RWPE1 (cell line): ENCODE measurements at regions not wholly inside any gene's neighbourhood (a gene's known extent, or its start where the extent isn't known, plus 50 kb on each side); places are given as distances from the start of the nearest gene placed in this dataset.
"Not testable (repeated sequence)": the region's sequence is repeated elsewhere in the genome, so short reads cannot be mapped to it uniquely, and the experiment has no call there.

Experiments used
- CTCF ChIA-PET: fragments of 350-600 bp; sonication (Branson Sonifier 250); formaldehyde crosslinking; extraction: SDS; loops from one replicate; lab custom pipeline; 2021; lab: Yijun Ruan, JAX
- POLR2A ChIA-PET: fragments of 400-600 bp; formaldehyde crosslinking; extraction: SDS; loops from one replicate; lab custom pipeline; 2020; ENCODE audit warnings: antibody characterized with exemption; ENCODE audit not compliant: low non-redundant PET; lab: Yijun Ruan, JAX
- DNase-seq: peaks from one replicate; pipeline ENCODE4 v3.0.0; 2012; ENCODE audit warnings: low spot score
- H3K27ac ChIP-seq: fragments of 450-650 bp; 2 replicates; pipeline ENCODE4 v1.5.1; 2017
- CTCF ChIP-seq: fragments of 450-650 bp; conservative IDR thresholded peaks from 2 replicates; pipeline ENCODE4 v1.5.1; 2017; ENCODE audit warnings: low read depth, mild to moderate bottlenecking

GRCh38 chr13:72617186-72617585 is 110.2 kb downstream of the MZT1 start:
- ChIA-PET POLR2A (no interaction called here), CTCF (no interaction called here)
- H3K27ac ChIP-seq, result no peak overlapping the region
- no peak for DNase-seq
- TF ChIP-seq CTCF, result no peak

- POLR2A ChIA-PET, H3K27ac ChIP-seq, DNase-seq: not testable (repeated sequence)
- CTCF ChIA-PET, result interaction anchor here (0.6 kb wide), 1 partner anchor 165 kb away, joined by 3 read pairs; no protein-coding TSS in a partner anchor
Measured at GRCh38 chr13:72610251-72610891, 117.1 kb downstream of the MZT1 start.

GRCh38 chr13:72599178-72599743 is 128.2 kb downstream of the MZT1 start:
- no peak for DNase-seq
- no peak overlapping the region for H3K27ac ChIP-seq
- CTCF ChIA-PET, result no interaction called here
- POLR2A ChIA-PET, result no interaction called here
- TF ChIP-seq CTCF, result no peak

GRCh38 chr13:72590091-72590740 is 137.2 kb downstream of the MZT1 start:
- POLR2A ChIA-PET, result no interaction called here
- TF ChIP-seq CTCF, result no peak
- CTCF ChIA-PET, result no interaction called here
- H3K27ac ChIP-seq, result no peak overlapping the region
- peak; percentile 5 for DNase-seq

- no peak for TF ChIP-seq CTCF
- DNase-seq, result no peak
- POLR2A ChIA-PET, result no interaction called here
- H3K27ac ChIP-seq, result no peak overlapping the region
- CTCF ChIA-PET, result no interaction called here
Measured at GRCh38 chr13:72586518-72586917, 140.9 kb downstream of the MZT1 start.

- DNase-seq, result no peak
- TF ChIP-seq CTCF, result no peak
- no peak overlapping the region for H3K27ac ChIP-seq
- CTCF ChIA-PET, result no interaction called here
- POLR2A ChIA-PET, result no interaction called here
Measured at GRCh38 chr13:72585254-72585653, 142.2 kb downstream of the MZT1 start.

GRCh38 chr13:72571191-72571590 is 156.2 kb downstream of the MZT1 start:
- no peak for TF ChIP-seq CTCF
- CTCF ChIA-PET, result interaction anchor here (0.6 kb wide), 1 partner anchor 19 kb away, joined by 4 read pairs; no protein-coding TSS in a partner anchor
- POLR2A ChIA-PET, result no interaction called here
- DNase-seq, result no peak
- no peak overlapping the region for H3K27ac ChIP-seq
